Calu3 (cell line): ENCODE measurements at regions not wholly inside any gene's neighbourhood (a gene's known extent, or its start where the extent isn't known, plus 50 kb on each side); places are given as distances from the start of the nearest gene placed in this dataset.

Experiments
- BruUV-seq: library from RNA; stranded (reverse); fragments of 400-500 nt; replicated peaks from 2 replicates; lab custom pipeline; 2021; lab: Mats Ljungman, UMichigan
- CTCF ChIA-PET: fragments of 300-600 bp; sonication (Branson Sonifier 250); formaldehyde crosslinking; loops from one replicate; lab custom pipeline; 2022; ENCODE audit warnings: antibody characterized with exemption; lab: Charles Lee
- DNase-seq: peaks from one replicate; pipeline ENCODE4 v3.0.0; 2022
- H3K27ac Mint-ChIP-seq: one replicate; pipeline ENCODE4 v1.8.0; 2022; ENCODE audit warnings: mixed read lengths; ENCODE audit not compliant: unreplicated experiment
- H3K27me3 Mint-ChIP-seq: one replicate; pipeline ENCODE4 v1.8.0; 2022; ENCODE audit warnings: mixed read lengths; ENCODE audit not compliant: unreplicated experiment
- H3K36me3 Mint-ChIP-seq: one replicate; pipeline ENCODE4 v1.8.0; 2022; ENCODE audit warnings: mild to moderate bottlenecking, moderate library complexity, mixed read lengths; ENCODE audit not compliant: insufficient read depth, unreplicated experiment
- H3K4me1 Mint-ChIP-seq: one replicate; pipeline ENCODE4 v1.8.0; 2022; ENCODE audit warnings: mild to moderate bottlenecking, low read depth, mixed read lengths; ENCODE audit not compliant: unreplicated experiment
- H3K4me3 Mint-ChIP-seq: one replicate; pipeline ENCODE4 v1.8.0; 2022; ENCODE audit warnings: mild to moderate bottlenecking, low read depth, moderate library complexity, mixed read lengths; ENCODE audit not compliant: unreplicated experiment
- H3K9me3 Mint-ChIP-seq: one replicate; pipeline ENCODE4 v1.8.0; 2022; ENCODE audit warnings: low read depth, mixed read lengths; ENCODE audit not compliant: unreplicated experiment
- CTCF ChIP-seq: fragments of 200-600 bp; IDR thresholded peaks from one replicate; pipeline ENCODE4 v1.8.0; 2022; ENCODE audit warnings: antibody characterized with exemption; ENCODE audit not compliant: unreplicated experiment
- intact Hi-C: fragments of 100-400 bp; cut with micrococcal nuclease; formaldehyde crosslinking; loops from one replicate; pipeline ENCODE4 v1.10.0; 2022; ENCODE audit not compliant: unreplicated experiment

GRCh38 chr20:19012676-19013075, 199.1 kb downstream of the SCP2D1 start:
- intact Hi-C loops: no loop called here
- Mint-ChIP-seq H3K27me3 (peaks cover 10% of the 10 kb centered on the region), H3K36me3 (no peaks in the 10 kb centered on the region), H3K27ac (no peak overlapping the region), H3K4me1 (no peaks in the 10 kb centered on the region), H3K4me3 (no peak overlapping the region), H3K9me3 (no peaks in the 10 kb centered on the region)
- no TSS peak for BruUV-seq
- TF ChIP-seq CTCF: no peak
- DNase-seq: no peak
- CTCF ChIA-PET: no interaction called here

GRCh38 chr20:19013907-19014306, 198.5 kb upstream of the SLC24A3 start:
- CTCF ChIA-PET: no interaction called here
- no peaks in the 10 kb centered on the region for H3K36me3 Mint-ChIP-seq
- no peaks in the 10 kb centered on the region for H3K9me3 Mint-ChIP-seq
- no peaks in the 10 kb centered on the region for H3K4me1 Mint-ChIP-seq
- no peak for DNase-seq
- H3K27ac Mint-ChIP-seq: no peak overlapping the region
- no TSS peak for BruUV-seq
- H3K4me3 Mint-ChIP-seq: no peak overlapping the region
- intact Hi-C loops: no loop called here
- H3K27me3 Mint-ChIP-seq: peaks cover 7% of the 10 kb centered on the region
- no peak for TF ChIP-seq CTCF

GRCh38 chr20:19015351-19016139, 196.9 kb upstream of the SLC24A3 start:
- H3K4me1 Mint-ChIP-seq: no peaks in the 10 kb centered on the region
- no TSS peak for BruUV-seq
- H3K4me3 Mint-ChIP-seq: no peak overlapping the region
- no peak overlapping the region for H3K27ac Mint-ChIP-seq
- H3K36me3 Mint-ChIP-seq: no peaks in the 10 kb centered on the region
- intact Hi-C loops: no loop called here
- DNase-seq: no peak
- H3K27me3 Mint-ChIP-seq: peaks cover 7% of the 10 kb centered on the region
- TF ChIP-seq CTCF: no peak
- CTCF ChIA-PET: no interaction called here
- no peaks in the 10 kb centered on the region for H3K9me3 Mint-ChIP-seq

- H3K27ac Mint-ChIP-seq: no peak overlapping the region
- CTCF ChIA-PET: no interaction called here
These were observed 196.3 kb upstream of the SLC24A3 start for GRCh38 chr20:19016140-19016497.

More at GRCh38 chr20:19016140-19016497, 196.3 kb upstream of the SLC24A3 start:
- no TSS peak for BruUV-seq
- TF ChIP-seq CTCF: no peak
- H3K27me3 Mint-ChIP-seq: peaks cover 7% of the 10 kb centered on the region
- no peak overlapping the region for H3K4me3 Mint-ChIP-seq
- no peak for DNase-seq
- no peaks in the 10 kb centered on the region for H3K4me1 Mint-ChIP-seq
- no peaks in the 10 kb centered on the region for H3K36me3 Mint-ChIP-seq
- H3K9me3 Mint-ChIP-seq: no peaks in the 10 kb centered on the region
- intact Hi-C loops: no loop called here
